VCaP (cell line): ENCODE measurements at regions not wholly inside any gene's neighbourhood (a gene's known extent, or its start where the extent isn't known, plus 50 kb on each side); places are given as distances from the start of the nearest gene placed in this dataset.

Source experiments
- H3K27ac ChIP-seq: fragments of 450-650 bp; 2 replicates; pipeline ENCODE4 v1.5.1; 2017
- TF ChIP-seq, protein P1 (sequence below): fragments of 450-650 bp; conservative IDR thresholded peaks from 2 replicates; pipeline ENCODE4 v1.5.1; 2017; ENCODE audit warnings: mild to moderate bottlenecking, moderate library complexity

GRCh38 chr13:68834375-68834774 lies 1273.3 kb upstream of the ATXN8OS start:
- H3K27ac ChIP-seq = no peak overlapping the region
- TF ChIP-seq, protein P1, sequence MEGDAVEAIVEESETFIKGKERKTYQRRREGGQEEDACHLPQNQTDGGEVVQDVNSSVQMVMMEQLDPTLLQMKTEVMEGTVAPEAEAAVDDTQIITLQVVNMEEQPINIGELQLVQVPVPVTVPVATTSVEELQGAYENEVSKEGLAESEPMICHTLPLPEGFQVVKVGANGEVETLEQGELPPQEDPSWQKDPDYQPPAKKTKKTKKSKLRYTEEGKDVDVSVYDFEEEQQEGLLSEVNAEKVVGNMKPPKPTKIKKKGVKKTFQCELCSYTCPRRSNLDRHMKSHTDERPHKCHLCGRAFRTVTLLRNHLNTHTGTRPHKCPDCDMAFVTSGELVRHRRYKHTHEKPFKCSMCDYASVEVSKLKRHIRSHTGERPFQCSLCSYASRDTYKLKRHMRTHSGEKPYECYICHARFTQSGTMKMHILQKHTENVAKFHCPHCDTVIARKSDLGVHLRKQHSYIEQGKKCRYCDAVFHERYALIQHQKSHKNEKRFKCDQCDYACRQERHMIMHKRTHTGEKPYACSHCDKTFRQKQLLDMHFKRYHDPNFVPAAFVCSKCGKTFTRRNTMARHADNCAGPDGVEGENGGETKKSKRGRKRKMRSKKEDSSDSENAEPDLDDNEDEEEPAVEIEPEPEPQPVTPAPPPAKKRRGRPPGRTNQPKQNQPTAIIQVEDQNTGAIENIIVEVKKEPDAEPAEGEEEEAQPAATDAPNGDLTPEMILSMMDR = no peak

DNA sequence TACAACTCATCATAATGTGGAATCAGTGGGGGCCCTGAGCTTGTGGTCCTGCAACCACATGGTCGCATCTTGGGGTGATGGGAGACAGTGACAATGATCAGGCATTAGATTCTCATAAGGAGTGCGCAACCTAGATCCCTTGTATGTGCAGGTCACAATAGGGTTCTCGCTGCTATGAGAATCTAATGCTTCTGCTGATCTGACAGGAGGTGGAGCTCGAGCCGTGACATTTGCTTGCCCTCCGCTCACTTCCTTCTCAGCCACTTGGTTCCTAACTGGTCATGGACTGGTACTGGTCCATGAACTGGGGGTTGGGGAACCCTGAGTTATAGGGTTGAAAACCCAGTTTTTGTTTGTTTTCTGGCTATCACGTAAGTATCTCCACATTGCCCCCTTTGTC lies 1290.9 kb upstream of the ATXN8OS start:
- H3K27ac ChIP-seq = no peak overlapping the region

GRCh38 chr13:68813180-68813796 lies 1294.3 kb upstream of the ATXN8OS start:
- TF ChIP-seq, protein P1 = no peak

More for the DNA sequence above, 1290.9 kb upstream of the ATXN8OS start:
- TF ChIP-seq, protein P1 = no peak

GRCh38 chr13:68810660-68811059 lies 1297.0 kb upstream of the ATXN8OS start:
- no peak overlapping the region for H3K27ac ChIP-seq
- TF ChIP-seq, protein P1 = peak; percentile 46

More at GRCh38 chr13:68813180-68813796, 1294.3 kb upstream of the ATXN8OS start:
- no peak overlapping the region for H3K27ac ChIP-seq

DNA sequence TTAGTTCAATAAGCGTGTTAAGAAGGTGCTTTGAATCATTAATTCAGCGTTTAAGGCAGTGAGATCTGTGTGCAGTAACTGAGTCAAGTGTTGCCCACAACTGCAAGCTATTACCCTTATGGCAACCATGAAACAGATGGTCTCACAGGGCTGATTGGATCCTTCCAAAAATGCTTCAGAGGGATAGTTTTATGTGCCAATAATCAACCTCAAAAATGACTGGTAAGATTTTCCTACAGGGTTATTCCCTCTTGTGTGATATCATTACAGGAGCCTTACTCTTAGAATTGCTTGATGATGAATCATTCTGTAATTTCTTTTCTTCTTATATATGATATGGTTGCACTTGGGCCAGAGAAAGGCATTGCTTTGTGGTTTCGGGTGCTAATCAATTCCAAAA lies 1299.2 kb upstream of the ATXN8OS start:
- TF ChIP-seq, protein P1 = no peak
- H3K27ac ChIP-seq = no peak overlapping the region

DNA sequence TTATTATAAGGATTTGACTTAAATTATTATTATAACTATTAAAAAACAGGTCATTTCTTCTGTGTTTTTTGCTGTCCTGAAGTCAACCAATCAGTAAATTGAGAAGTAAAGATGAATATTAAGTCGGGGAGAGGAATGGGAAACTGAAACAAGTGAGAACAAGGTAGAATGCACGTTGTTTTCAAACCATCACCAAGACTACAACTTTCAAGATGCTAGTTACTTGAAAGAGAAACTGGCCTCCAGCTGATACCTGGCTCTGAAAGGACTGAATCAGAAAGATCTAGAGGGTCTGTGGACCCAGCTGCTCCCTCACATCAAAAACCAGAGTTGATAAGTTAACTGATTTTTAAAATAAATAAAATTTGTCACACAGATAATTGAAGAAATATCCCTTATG lies 1301.5 kb upstream of the ATXN8OS start:
- TF ChIP-seq, protein P1 = no peak

GRCh38 chr13:68784275-68784674 lies 1323.4 kb upstream of the ATXN8OS start:
- TF ChIP-seq, protein P1 = no peak
- no peak overlapping the region for H3K27ac ChIP-seq

More for the DNA sequence above, 1301.5 kb upstream of the ATXN8OS start:
- no peak overlapping the region for H3K27ac ChIP-seq
